ENCODE measurements at regions not wholly inside any gene's neighbourhood (a gene's known extent, or its start where the extent isn't known, plus 50 kb on each side); places are given as distances from the start of the nearest gene placed in this dataset.
"Not testable (repeated sequence)": the region's sequence is repeated elsewhere in the genome, so short reads cannot be mapped to it uniquely, and the experiment has no call there.

DNA sequence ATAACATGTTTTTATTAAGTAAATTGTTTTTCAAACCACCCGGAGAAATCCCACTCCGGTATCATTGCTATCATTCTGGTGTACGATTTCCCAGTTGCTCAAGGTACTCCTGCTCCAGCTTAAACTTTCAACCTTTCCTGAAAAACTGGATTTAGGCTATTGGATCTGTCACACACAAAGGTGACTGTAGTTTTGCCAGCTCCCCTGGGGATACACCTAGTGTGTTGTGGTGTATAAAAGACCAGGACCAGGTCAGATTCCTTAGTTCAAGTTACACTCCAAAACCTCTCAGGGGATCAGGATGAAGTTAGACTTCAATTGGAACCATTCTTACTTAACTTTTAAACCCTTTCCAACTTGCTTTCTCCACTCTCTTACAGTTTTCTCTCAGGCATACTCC is 303.9 kb downstream of the NOVA1 start:
- DNase-seq, result no peak

DNA sequence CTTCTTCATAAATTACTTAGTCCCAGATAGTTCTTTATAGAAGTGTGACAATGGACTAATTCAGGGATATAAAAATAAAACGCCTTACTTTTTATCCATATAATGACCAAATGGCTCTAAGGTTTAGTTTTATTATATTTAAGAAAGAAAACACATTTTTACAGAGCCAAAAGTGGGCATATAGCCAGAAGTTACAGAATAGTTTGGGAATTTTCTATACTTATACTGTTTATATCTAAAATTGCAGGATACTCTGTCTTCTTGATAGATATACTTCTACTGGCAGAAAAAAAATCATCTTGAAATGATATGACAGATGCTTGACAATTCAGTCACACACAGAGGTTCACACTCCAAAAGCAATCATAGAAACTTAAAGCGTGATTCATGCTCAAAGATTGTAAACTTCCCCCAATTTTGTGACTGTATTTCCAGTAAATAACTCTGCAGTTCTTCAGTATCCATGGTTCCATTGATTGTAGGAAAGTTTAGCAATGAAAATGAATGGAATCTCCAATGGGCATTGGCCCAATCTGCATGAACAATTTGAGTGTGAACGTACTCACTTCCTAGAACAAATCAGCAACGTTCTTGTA is 307.8 kb downstream of the NOVA1 start:
- DNase-seq, result no peak

DNA sequence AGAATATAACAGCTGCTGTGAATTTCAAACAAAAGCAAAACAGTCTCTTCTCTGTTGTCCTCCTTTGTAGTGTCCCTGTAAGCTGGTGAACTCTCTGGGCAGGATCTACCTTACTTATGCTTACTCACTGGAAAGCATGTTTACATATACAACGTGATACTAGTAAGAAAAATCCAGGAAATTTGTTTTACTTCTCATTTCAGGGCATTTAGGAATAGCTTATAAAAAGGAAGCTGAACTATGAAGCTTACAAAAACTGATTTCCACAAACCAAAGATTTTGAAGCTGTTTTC is 311.0 kb downstream of the NOVA1 start:
- no peak for DNase-seq

DNA sequence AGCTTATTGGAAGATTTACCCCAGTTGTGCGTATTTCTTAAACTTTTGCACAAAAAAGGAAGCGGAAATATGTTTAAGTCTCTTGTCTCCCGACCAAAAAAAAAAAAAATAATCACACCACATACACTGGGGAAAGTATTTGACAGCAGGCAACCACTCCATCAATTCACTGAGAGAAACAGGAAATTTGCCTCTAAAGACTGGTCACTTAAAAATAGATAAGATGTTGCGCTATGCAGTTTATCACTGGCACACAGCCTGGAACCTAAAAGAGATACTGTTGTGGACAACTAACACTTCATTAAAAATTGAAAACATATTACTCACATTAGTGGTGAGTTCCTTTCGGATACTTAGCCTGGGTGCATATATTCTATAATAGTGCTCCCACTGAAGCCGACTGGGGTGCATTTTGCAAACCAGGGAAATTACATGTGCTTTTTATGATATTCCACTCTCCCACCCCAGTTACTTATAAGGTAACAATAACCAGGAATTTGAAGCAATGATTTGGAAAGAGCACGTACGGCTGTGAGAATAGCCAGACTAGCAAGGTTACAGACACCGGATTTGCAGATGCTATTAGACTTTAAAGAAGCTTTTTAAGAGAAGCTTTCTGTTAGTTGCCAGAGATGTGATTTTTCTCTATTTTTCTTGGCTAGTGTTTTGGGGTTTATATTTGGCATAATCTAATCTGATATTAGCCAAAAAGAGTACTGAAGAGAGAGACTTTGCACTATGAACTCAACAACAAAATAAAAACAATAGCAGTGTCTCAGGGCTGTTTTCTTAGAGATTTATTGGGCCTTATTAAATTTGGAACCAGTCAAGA is 311.5 kb downstream of the NOVA1 start:
- no peak for DNase-seq

DNA sequence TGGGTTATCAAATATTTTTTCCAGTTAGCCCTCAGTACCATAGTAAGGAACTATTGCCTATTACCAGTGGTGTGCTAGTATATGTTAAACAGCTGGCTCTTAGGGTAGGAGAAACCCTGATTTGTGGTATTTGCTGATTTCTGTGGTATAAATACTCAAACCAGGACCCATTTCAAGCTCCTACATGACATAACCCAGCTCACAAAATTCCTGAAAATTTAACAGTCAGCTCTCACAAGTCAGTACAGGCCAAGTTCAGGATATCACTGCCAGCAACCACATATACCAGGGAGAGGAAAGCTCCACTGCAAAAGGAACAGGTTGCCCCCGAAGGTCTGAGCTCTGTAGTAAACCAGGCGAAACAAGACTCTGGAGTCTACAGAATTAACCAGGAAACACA is 315.3 kb downstream of the NOVA1 start:
- no peak for DNase-seq

DNA sequence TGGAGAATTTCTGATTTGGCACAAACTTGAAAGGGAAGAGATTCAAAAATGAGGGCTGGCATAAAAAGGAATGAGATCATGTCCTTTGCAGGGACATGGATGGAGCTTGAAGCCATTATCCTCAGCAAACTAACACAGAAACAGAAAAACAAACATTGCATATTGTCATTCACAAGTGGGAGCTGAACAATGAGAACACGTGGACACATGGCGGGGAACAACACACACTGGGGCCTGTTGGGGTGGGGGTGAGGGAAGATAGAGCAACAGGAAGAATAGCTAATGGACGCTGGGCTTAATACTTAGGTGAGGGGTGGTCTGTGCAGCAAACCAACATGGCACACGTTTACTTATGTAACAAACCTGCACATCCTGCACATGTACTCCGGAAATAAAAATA is 315.8 kb downstream of the NOVA1 start:
- not testable (repeated sequence) for DNase-seq

DNA sequence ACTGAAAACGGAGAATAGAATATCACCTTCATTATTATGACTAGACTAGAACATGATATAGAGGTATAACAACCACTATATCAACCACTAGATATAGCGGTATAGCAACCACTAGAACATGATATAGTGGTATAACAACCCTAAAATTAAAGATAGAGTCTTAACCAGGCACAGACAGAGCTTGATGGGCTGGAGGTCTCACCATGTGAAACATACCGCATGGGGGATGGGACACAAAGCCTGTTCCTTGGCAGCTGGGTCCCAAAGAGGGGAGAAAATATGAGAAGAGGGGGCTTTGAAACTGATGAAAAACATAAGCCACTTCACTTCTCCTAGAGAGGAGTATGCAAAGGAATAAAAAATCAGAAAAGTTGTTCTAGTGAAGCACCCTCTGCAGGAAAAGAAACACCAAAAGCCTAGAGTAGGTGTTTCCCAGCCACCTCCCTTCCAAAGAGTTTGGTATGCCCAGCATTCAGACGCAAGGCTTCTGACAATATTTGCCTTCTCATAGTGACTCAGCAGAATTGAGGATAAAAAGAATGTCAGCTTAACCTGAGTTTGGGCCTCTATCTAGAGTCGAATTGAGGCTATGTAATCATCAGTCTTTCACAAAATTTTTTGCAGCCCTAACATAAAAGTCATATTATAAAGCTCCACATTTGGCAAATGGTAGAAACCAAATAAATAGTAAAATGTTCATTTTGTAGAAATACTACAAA is 316.4 kb downstream of the NOVA1 start:
- DNase-seq, result no peak

DNA sequence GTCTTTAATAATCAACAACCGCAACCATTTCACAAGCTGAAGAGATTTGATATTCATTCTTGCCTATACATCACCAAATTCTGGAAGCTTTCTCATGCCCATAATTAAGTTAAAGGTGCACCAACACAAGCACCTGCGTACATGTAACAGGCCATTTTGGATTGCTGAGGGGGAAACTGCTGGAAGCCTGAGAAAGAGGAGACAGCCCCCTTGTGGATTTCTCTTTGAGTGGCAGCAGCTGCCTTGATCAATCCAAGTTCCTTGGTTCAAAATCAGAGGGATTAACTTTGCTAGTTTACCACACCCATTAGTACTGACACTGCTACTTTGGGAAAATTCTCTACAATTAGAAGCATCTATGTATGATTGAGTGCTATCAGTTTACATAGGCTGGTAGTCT is 321.1 kb downstream of the NOVA1 start:
- peak; percentile 31 for DNase-seq

DNA sequence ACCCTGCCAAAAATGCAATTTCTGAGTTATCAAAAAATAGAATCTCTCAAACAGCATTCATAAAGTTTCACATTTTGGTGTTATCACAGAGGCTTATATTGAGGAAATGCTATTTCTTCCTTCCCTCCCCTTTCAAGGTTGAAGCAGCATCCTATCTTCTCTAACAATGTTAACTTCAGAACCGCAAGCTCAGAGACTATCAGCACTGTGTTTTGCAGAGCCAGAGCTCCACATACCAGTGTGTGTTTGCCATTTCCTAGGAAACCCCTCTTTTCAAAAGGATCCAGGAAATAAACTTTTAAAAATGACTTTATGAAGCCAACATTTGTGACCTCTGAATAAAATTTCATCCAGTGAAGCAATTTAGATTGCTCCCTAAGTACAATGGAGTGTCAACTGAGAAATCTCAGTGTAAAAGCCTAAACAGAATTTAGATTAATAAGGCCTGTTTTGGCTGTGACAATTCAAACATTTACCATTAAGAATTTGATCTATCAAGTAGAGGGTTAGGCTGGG is 332.6 kb downstream of the NOVA1 start:
- DNase-seq, result no peak

DNA sequence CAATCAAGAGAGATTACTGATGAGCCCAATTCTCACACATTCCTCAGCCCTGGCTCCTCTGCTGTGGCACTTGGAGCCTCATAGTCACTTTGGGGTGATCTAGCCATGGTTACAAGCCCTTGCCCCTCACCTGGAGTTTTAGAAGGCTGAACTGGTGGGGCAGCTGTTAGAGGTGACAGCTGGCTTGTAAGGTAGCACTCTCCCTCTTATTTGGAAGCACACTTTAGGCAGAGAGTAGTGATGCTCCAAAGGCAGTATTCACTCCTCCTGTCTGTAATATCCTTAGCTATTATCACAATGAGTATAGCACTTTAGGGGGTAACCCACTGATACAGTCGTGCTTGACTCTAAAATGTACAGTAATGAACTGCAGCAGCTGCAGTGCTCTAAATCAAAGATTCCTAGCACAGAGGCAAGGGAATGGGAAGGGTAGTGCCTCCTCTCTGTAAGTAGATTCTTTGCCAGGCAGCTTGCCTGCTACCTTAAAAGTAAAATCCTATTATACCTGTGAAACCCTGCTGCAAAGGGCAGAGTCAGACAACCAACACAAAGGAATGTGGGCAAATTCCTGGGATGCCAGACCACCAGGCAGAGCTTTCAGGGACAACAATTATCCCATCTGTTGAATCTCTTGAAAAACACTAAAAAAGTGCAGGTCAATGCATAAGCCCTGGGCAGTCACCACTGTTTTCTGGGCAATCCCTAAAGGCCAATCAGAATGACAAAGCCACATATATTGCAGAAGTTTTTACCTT is 336.3 kb downstream of the NOVA1 start:
- no peak for DNase-seq

DNA sequence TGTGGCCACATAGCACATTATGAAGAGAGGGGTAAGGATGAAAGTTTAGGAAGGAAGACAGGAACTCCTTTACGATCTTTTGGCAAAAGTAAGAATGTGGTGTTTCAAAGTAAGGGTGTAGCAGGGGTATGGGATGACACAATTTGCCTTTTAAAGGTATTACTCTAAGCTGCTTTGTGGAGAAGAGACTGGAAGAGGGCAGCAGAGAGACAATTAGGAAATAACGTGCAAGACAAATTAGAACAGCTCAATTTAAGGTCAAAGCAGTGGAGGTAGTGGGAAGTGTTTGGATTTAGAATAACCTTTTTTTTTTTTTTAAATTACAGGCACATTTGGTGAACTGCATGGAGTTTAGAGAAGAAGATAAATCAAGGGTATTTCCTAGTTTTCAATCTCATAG is 342.6 kb downstream of the NOVA1 start:
- no peak for DNase-seq

DNA sequence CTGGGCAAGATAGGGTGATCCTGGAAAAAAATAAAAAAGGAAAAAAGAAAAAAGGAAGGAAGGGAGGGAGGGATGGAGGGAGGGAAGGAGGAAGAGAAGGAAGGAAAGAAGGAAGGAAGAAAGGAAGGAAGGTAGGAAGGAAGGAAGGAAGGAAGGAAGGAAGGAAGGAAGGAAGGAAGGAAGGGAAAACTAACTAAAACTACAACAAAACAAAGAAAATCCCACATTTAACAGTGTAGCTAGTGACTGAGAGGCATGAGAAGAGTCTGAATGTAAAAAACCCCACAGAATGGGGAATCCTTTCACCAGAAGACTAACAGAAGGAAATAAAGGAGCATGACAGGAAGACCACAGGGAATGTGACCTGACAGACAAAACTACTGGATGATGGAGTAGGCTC is 345.7 kb downstream of the NOVA1 start:
- no peak for DNase-seq

DNA sequence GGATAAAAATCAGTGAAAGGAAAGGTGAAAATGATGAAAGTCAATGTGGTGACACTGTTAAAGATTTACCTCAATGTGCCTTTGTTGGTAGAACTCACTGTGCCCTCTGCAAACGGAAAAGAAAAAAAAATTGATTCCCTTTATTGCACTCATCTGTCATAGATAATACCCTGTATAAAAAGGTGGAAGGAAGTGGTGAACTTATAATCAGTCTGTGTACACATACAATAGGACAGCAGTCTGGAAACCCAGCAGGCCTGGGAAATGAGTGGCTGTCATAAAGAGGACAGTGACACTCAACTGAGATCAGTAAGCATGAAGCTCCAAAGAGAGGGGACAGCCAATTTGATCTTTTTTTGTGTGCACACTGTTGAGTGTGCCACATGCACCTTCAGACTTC is 364.7 kb downstream of the NOVA1 start:
- DNase-seq, result no peak

DNA sequence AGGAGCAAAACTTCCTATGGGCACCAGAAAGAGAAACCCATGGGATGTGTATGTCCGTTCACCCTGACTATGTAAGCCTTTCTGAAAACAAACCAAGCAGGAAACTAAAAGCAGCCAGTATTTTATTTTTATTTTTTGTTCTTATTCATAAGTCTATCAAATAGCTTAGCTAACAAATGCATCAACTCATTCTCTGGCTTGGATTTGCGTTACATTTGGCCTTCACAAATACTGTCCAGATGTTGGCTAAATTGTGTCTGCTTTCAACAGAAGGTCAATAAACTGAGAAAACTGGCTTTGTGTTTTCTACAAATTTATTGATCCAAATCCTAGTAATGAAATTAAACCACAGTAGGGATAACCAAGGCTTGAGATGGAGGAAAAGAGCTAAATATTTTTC is 379.0 kb downstream of the NOVA1 start:
- DNase-seq, result no peak

DNA sequence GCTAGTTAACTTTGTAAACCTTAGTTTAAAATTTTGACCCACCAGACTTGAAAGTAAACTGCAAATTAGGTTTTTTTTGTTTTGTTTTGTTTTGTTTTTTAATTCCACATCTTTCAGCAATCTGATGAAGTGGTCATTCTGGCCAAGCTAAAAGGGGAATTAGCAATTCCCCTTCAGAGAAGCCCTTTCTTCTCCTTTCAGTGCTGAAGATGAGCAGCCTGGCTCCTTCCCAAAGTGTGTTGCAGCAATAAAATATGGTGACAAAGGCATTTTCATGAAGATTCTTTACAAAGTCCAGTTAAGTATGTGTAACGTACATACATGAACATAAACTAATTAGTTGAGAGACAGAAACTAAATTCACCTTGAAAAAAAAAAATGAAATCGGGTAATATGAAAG is 380.1 kb downstream of the NOVA1 start:
- no peak for DNase-seq

DNA sequence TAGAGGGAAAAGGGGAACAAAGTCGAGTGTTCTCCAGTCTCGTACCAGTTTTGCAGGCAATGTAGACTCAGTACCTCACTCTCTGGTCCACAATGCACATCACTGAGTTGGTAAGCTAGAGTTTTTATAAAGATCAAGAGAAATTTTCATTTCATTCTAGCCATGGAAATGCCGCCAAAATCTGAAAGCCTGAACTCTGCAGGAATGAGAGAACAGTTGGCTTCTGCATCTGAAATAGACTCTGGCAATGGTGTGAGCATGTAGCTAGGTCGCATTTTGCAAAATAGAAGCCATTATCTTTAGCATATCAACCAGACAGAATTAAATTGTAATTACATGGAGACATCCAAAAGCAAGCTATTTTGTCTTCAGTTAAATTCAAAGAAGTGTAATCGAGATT is 381.0 kb downstream of the NOVA1 start:
- no peak for DNase-seq

DNA sequence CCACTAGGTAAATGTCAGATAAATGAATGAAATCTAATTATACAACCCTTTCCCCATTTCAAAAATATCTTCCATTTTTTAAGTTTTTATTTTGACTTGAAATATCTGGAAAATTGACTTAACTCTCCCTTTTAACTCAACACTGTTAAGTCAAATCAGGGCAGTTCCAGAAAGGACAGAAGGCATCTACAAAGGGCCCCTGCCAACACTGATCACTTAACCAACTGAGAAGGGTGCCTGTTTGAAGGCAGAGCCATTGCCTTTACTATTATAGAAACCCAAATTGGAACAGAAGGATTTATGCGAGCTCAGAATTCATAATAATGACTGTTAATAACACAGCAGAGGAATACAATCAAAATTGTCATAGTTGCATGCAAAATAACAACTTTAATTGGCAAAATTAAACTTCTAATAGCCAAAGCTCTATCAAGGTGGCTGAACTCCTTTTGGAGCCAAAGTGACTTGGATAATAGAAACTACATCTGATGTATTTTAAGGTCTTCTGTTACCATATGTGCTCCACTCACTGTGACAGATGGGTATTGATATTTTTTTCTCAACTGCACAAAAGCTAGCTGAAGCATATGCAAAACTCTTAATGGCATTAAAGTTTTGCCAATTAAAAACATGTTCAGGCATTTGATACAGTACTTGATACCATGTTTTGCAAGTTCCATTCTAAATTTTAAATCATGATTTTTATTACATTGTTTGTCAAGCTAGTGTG is 383.8 kb downstream of the NOVA1 start:
- DNase-seq, result no peak

DNA sequence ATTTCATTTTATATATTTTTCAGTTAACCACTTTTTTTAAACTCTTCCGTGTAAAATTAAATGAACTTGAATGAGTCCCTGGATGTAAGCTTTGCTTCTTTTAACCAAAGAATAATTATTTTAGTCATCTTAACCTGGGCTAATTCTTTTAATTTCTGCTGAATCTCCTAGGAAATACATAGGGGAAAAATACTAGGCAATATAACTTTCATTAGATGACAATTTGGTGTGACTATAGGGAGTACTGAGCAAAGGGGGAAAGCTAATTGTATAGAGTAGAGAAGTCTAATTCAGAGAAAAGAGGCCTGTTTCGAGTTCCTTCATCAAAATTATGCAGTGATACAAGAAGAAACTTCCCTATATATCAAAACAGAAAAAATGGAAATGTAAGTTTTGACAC is 388.1 kb downstream of the NOVA1 start:
- DNase-seq, result no peak

DNA sequence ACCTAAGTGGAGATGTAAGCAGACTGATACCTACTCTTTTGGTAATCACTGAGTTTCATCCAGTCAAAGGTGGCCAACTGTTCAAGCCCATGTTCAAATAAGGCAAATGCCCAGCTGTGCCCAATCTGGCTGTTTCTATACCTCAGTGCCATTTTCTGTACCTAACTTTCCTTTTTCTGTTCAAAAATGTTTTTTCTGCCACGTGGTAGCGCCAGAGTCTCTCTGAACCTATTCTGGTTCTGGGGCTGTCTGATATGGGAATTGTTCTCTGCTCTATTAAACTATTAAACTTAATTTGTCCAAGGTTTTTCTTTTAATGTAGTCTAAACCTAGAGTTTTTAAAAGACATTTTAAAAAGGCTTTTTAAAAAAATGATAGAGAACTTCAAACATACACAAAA is 391.2 kb downstream of the NOVA1 start:
- peak; percentile 10 for DNase-seq

DNA sequence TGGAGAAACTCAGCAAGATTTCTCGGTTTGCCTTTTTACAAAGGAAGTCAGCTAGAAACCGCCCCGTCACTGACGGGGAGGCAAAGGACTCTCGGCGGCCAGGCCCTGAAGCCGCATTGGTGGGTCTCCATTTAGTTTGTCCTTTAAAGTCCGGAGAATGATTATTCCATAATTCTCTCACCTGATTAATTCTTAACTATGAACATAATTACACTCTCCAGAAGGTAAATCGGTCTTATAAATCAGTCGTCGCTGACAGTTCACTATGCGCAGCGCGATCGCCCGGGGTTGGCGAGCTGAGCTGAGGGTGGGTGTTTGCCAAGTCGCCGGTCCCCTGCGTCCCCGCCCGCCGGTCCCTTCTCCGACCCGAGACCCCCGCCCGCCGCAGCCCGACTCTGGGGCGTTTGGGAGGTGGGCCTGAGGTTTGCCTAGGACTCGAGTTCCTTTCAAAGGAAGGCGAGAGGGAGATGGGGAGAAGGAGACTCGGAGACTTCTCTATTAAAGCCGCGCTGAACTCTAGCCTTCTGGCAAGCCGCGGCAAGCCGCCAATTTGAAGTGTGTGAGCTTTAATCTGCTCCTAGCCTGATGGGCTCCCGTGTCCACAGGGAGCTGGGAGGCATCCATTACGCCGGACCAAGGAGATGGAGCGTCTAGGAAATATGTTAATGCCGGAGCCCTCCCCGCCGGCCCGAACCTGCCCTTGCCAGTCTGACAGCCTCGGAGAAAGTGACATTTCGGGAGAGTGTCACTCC is 392.9 kb downstream of the NOVA1 start:
- peak; percentile 73 for DNase-seq

DNA sequence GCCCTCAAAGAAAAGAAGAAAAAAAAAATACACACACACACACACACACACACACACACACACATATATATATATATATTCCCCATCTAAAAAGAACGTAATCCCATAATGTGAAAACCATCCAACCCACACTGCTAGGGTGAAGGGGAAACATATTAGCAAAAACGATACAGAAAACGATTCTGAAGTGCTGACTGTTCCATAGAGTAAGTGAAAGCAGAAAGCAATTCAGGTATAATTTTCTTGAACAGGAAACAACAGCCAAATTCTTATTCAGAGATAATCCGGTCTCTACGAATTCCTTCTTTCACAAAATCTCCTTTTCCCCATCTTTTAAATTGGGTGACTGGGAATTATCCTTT is 393.5 kb downstream of the NOVA1 start:
- DNase-seq, result no peak

DNA sequence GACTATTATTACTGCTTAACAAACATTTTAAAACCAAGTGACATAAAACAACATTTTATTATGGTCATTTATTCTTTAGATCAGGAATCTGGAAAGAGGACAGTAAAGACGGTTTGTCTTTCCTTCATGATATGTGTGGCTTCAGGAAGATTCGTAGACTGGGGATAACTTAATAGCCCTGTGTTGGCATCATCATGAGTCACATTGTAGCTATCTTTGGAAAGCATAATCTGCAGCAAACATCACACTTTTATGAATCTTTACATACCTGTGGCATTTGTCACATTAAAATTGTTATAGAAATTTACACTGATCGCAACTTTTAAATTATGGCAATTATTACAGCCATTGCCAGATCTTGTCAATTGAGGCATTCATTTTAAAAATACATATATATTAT is 397.1 kb downstream of the NOVA1 start:
- no peak for DNase-seq

Measured in NCI-H2227 treated with DMSO at 0.1 percent for 48 hours (cell line).